Activated CD4-positive, CD25-positive, alpha-beta regulatory T cell (primary cell): ENCODE measurements at regions not wholly inside any gene's neighbourhood (a gene's known extent, or its start where the extent isn't known, plus 50 kb on each side); places are given as distances from the start of the nearest gene placed in this dataset.

Source experiments
- DNase-seq, 4 experiments: peaks; one replicate each; lab custom pipeline; 2025; lab: John Stamatoyannopoulos, UW

DNA sequence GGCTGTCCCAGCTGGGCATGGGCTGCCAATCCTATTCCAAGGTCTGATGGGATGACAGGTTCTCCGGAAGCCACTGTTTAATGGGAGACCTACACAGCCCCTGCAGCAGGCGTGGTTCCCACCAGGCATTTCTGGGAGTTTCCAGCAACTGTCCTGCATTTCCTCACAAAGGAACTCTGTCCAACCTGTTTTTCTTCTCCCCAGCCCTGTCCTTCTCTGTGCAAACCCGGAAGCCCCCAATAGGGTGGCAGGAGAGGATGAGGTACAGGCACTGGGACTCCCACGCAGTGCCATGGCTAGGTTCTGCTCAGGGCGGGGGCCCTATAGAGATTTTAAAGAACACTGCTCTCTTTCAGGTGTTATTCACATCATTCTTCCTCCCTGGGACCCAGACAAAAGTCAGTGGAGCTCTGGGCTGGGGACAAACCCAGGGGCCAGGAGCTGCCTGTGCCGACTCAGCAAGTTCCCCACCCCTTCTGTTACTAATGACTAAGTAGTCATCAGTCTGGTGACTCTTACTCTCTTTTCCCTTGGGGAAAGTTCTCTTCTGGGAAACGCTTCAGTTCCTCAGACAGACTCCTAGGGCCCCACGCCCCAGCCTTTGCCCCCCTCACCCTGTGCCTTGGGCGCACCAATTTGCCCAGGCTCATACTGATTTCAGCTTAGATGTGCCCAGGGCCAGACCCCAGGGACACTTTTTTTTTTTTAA is 97.7 kb downstream of the CD47 start:
- DNase-seq = no peak

DNA sequence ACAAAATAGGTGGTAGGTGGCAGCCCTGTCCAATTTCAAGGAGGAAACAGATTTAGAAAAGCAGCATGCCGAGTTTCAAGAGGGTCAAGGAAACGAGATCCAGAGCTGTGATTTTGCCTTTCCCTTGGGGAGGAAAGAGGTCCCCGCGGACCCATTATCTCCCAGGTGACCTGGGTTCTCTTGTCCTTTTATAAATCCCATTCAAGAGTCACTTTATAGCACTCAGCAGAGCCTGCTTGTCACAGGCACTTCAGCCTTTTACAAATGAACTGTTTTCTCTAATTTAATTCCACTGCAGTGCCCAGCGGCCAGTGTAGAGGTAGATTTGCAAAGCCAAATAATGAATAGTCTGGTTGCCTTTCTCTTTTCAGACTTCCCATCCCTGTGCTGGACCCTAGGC is 99.9 kb downstream of the CD47 start:
- no peak for DNase-seq

DNA sequence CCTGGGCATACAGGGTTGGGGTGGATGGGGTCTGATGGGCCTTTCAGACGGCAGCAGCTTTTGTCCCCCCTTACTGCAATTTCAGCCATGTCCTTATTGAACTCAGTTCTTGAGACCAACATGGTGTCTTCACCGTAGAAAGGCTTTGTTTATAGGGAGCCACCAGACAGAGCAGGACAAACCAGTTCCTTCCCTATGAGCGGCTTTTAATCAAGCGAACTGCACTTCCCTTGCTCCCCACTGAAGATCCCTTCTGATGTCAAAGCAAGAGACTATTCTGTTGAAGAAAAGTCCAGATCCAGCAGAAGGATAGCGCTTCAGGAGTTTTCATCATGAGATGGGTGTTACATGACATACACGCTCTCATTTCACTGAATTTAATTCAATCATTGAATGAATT is 100.4 kb downstream of the CD47 start:
- DNase-seq = no peak

DNA sequence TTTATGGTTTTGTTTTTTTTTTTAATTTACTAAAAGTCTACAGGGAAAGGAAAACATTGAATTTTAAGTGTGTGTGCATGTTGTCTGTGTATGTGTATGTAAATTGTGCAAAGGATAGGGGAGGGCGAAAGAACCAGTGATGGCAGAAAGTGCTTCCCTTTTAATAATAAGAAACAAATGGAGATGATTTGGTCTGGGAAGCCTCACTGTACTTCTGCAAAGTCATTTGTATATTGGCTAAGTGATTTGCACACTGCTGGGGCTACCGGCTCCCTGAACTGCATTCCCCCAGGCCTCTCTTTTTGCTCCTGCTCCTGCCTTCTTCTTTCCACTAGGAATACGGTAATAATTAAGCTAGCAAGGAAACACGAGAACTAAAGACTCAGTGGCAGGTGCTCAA is 101.2 kb downstream of the CD47 start:
- DNase-seq = no peak

DNA sequence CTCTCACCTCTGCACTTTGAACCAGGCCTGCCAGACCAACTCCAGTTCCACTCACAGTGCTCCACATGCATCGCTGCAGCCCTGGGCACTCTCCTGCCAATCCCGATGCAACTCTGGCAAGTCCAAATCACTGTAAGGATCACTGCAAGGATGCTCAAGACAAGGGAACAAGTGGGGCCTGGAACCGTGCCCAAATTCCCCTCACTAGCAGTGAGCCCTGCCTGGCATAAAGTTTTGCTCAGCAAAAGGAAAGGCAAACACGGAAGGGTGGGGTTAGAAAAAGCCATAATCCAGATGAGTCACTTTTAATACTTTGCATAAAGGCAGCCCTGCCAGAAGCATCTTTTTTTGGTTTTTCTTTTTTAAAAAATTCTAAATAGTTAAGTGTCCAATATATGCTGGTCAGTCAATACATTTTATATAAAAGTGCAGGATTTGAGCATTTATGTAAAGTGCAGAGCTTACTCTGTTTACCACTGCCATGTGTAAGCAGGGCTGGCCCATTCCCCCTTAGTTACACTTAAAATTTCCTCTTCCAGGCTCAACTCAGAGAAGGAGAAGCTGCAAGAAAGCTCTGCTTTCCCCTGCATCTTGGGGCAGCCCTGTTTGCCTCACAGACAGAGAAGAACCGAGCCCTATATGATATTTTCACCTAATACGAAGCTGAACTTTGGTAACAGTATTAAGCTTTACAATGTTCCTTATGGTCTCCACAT is 102.2 kb downstream of the CD47 start:
- DNase-seq = no peak

DNA sequence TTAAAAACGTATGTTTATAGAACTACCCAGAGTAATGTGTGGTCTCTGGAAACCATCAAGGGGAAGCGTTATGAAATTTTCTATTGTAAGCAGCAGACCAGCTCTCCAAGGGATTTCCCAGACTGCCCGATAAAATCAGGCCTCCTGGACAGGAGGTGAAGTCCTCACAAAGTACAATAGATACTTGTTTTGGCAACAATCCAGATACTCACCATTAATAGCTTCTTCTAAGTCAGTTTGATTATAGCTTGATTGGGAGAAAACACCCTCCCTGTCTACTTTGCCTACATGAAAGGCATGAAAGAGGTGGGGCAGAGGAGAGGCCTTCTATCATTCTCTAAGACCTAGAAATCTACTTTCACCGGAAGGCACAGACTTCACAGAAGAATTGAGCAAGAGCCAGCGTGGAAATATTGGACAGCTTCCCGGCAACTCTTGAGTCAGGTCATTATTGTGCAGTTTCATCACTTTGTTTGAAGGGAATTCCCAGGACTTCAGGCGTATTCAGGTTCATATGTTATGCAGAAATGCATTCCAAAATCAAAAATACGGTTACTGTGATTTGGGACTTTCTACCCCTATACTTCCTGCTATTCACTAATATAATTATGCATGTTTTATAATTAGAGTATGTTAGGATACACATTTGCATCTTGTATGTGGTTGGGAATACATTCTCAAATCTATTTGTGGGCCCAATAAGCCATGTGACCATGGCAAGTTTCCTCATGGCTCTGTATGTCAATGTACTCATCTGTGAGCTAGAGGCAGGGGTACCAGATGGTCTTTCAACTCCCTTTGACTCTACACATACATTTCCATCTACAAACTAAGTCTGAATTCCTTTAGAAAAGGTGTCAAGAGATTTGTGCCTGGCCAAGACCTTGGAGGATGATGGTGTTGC is 103.5 kb downstream of the CD47 start:
- no peak for DNase-seq

DNA sequence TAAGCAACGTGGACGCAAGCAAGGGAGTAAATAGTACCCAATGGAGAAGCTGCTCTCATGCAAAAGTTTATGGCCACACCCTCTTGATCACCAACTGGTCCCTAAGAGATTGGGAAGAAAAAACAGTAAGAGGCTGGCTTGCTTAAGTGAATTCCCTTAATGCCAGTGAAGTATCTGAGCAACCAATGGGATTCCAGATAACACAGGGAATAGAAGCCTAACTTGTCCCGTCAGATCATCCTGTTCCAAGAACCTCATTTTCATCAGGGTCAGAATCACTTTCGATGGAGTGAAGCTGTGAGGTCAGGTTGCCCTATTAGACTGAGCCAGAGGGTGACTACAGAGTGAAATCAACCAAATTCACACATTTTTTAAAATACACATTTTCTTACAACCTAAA is 104.3 kb downstream of the CD47 start:
- no peak for DNase-seq

DNA sequence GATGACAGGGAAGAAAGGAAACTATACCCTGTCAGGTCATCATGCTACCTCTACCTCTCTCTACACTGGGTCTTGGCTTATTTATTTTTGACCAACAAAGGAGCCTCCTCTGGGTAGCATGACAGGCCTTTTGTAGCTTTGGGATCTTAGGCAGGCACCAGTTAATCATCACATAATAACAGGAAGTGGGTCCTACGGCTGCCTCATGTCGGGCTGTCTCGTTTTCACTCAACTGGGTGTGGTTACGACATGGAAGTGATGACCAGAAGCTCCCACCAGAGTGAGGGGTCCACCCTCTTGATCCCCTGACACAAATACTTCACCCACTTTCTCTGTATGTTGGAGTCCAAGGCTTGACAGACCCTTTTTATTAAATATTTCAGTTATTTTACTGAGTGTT is 105.3 kb downstream of the CD47 start:
- DNase-seq = peak in 1 of 4 experiments; percentile 4

DNA sequence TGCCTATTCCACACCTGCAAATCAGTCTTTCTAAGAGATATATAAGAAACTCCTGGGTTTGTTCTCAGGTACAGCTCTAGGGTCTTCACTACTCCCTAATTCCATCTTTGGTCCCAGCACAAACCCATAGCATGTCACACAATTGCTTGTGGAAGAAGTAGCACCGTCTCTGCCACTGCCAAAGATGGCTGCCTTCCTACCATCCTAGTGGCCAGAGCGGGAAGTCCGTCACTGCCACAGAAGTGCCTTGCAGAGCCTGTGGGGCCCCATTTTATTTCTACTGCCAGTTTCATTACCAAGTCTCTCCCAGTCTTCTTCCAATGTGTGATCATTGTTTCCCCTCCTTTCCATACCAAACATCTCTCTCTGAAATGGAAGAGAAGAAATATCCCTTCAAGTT is 107.6 kb downstream of the CD47 start:
- DNase-seq = no peak

DNA sequence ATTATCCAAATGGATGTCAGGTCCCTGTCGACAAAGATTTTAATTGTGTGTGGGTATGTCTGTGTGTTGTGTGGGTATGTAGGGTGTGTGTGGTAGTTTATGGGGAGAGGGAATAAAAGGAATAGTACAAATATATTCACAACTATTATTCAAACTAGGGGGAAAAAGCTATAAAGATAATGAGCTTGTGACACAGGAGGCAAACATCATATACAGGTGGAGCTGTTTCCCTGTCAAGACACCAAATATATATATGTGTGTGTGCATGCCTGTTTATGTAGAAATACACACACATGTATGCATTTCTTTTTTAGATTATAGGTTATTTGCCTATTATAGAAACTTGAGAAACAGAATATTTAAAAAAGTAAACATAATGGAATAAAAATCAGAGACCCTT is 108.7 kb downstream of the CD47 start:
- DNase-seq = no peak

DNA sequence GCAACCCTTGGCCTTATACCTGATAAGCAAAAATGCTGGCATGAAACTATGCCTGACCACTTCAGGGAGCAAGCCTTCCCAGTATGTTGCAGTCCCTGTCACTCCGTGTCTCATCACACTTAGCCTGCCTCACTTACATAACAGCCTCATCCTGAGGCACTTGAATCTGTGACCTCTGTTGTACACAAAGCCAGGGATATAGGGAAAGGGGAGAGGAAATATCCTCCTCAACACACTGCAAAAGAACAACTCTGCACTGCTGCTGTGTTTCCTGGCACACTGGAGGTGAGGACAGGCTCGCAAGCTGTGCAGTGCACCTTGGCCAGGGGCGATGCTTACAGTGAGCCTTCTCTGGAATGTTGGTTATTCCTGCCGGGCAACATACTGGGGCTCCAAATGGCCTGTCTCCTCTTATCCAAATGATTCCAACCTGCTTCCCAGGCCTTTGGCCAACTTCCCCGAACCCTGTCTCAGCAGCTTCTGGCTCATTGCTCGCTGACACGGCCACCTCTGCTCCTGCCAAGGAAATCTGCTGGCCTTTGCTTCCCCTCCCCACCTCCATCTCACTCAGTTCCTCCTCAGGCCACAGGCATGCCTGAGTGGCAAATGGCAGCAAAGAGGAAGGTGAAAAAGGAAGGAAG is 109.2 kb downstream of the CD47 start:
- DNase-seq = no peak

DNA sequence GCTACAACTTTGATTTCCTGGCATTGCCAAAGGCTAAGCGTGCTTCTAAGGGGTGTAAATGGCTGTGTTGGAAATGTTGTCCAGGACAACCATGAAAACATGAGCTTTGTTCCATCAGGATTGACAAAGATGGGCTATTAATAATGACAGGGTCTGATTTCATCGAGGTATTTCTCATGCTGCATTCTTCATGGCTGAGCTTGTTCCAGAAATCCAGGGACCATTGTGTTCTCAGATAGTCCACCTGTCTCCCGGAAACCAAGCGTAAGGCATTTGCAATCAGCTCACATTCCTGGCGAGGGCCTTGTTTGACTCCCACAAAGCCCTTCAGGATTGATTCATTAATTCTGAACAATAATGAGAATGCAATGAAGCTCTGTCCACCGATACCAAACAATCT is 111.3 kb downstream of the CD47 start:
- no peak for DNase-seq

DNA sequence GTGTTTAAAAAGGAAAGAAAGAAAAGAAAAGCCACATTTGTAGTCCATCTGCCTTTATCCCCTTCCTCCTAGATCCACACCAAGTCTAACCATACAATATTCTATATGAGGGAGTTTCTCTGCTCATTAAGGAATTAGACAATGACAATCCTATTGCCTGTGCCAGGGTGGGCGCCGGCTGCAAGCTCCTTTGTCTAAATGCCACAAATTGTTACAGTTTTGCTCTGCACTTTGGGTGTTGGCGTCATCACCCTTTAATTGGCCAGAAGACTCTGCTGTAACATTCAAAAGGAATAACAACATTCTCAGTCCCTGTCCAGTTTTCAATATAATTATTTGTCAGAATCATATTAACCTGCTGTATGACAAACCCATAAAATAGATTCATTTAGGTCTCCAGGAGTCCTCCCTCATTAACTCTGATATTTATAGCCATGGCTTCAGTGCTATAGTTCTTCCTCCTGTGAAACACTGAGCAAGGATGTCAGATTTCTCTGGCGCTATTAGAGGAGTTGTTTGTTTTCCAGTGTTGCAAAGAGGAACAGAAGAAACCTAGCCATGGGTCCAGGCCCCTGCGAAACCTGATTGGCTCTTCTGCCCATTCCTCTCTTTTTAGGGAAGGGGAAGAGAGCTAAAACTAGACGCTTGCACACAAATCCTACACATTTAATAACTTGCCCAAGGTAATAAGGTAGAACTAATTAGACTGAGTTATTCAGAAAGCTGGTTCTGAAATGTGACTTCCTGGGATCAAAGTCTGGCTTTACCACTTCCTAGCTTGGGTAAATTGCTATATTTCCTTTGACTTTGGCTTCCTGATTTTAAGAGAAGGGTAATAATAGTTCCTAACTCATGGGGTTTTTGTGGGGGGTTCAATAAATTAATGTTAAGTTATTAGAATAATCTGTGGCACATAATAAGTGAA is 112.4 kb downstream of the CD47 start:
- no peak for DNase-seq

DNA sequence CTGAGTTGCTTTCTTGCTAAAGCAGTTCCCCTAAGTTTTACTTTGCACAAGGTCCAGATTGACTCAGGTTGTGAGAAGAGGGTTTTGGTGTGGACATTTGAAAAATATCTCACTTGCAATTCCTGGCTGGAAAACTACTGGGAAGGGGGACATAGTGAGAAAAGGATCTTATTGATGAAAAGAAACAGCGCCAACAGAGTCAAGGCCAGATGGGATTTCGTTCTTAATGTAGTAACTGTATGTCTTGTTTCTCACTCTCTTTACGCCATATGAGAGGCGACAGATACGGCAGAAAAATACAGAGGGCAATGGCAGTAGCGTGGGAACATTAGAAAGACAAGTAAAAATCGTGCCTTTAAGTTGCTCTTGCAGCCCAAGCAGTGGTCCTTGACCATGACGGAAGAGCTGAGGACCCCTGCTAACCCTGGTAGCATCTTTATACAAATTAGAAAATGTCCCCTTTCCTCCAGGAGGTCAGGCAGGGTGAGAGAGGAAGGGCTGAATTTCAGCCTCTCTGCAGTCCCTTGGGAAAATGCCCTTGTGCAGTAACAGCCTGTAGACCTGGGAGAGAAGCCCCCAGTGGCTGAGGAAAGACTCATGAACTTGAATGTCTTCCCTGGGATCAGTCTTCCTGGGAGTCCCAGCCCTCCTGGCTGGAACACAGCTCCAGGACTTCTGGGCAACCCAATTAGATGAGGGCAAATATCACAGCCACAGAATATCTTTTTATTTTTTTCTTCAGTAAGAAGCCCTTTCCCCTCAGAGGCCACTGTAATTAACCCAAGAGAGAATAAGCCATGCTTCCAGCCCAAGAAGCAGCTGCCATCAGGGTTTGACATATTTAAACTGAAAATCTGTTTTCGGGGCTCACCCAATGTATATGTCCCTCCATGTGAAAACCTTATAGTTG is 113.4 kb downstream of the CD47 start:
- no peak for DNase-seq

DNA sequence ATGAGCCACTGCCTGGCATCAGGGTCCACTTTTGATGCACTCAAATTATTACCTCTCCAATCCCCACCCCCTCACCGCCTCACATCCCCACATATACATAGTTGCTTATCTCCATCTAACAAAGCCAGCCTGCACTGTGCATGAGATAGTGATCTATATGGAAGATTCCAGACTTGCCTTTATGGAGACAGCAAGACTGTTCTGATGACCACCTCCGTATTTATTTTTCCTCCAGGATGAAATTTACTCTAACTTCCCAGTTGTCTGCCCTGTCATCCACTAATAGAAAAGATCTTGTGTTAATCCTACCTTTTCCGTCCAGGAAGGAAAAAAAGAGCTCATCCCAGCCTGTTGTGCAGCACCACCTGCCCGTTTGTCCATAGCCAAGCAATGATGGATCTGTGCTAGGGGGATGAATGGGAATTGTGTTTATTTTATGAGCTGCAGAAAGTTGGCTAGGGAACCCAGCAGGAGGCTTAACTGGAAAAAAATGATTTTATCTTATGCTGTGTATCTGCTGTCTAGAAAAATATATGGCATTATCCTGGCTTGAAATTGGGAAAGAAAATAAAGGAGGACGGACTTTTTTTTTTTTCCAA is 114.5 kb downstream of the CD47 start:
- DNase-seq = no peak

DNA sequence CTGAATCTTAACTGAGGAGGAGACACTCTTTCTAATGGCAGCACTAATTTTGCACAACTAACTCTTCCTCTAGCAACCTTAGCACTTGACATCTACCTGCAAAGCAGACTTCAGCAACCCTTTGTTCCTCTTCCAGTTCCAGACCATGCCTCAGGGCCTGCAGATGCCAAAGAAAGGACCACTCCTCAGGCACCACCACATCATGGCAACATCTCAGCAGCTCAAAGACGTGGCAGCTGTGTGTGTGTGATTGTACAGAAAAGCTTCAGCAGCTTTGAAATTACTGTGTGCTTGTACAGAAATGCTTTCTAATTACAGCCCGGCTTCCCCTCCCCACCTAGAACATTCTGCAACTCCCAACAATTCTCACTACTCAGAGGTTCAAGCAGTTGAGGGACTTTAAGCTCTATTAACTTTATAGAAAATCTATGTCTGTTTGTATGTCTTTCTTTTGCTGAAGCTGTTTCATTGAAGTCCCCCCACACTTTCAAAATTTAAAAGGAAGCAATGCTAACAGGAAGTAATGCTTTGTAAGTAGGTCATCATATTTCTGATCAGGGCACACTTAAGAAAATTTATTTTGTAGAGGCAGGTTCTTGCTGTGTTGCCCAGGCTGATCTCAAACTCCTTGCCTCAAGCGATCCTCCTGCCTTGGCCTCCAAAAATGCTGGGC is 115.2 kb downstream of the CD47 start:
- no peak for DNase-seq

DNA sequence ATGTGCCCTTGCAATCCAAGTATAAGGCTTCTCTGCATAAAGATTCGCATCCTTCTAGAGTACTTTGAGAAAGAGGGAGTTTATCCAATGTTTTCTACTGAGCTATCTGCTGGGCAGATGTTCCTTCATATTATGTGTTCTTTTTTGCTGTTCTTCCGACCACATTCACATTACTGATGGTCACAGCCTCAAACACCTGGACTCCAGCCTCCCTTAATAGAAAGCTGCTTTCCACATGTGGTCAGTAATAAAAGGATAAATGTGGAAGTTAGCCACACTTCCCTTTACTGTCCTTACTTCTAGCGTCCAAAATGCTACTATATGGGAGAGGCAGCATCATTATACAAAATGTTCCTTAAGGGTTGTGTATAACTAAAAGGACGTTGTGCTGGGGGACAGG is 116.9 kb downstream of the CD47 start:
- DNase-seq = no peak

DNA sequence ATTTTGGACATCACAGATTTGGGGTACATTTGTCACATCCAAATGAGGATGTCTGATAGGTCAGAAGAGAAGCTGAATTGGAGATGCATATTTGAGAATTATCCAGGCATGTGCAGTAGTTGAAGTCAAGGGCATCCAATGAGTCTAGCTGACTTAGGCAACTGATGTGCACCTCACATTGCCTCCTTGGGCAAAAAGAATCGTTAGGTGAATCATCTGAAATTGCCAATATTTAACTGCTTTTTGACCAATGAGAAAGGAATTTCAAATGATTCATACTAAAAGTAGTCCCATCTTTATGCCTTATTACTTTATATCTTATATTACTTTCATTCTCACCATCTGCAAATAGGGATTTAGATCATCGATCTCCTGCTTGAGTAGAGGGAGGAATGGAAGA is 117.7 kb downstream of the CD47 start:
- DNase-seq = no peak

DNA sequence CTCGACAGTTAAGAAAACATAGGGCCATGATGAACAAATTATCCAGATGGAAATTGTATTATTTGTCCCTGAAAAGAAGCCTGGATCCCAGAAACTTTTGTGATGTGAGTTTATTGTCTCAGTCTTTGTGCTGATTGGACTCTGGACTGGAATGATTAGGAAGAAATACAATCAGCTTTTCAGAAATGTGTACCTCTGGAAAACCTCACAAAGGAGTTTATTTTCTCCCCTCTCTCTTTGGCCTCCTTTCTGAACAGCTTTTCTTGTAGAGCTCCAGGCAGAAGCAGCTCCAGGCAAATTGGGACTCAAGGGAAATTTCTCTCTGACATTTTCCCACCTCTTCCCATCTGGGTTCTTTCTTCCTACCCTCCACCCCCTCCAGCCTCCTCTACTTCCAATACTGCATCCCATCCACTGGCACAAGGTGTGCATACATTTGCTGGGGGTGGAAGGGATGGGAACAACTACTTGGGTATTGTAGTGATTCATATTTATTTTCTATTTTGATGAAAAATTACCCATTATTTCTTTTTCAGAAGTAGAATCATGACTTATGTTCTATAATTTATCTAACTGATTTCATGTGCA is 119.7 kb downstream of the CD47 start:
- no peak for DNase-seq
